Fibroblast of lung (primary cell): ENCODE measurements at regions not wholly inside any gene's neighbourhood (a gene's known extent, or its start where the extent isn't known, plus 50 kb on each side); places are given as distances from the start of the nearest gene placed in this dataset.

Source experiments
- DNase-seq, 2 donors: peaks; one replicate each; pipeline versions ENCODE4 v3.0.0 to v3.0.0-alpha.2; 2010; ENCODE audit warnings: low read depth in 2 of 2
- H2AFZ ChIP-seq: 2 replicates; pipeline ENCODE4 v1.5.1; 2012; ENCODE audit warnings: low read length, control low read depth, inconsistent platforms
- H3K27ac ChIP-seq: 2 replicates; pipeline ENCODE4 v1.5.1; 2011; ENCODE audit warnings: low read length, control low read depth; ENCODE audit not compliant: insufficient read depth
- H3K27me3 ChIP-seq: 2 replicates; pipeline ENCODE4 v1.5.1; 2011; ENCODE audit warnings: mild to moderate bottlenecking, low read length; ENCODE audit not compliant: control insufficient read depth, insufficient read depth
- H3K36me3 ChIP-seq: 2 replicates; pipeline ENCODE4 v1.5.1; 2011; ENCODE audit warnings: low read length; ENCODE audit not compliant: control insufficient read depth, insufficient read depth
- H3K4me1 ChIP-seq: 2 replicates; pipeline ENCODE4 v1.5.1; 2011; ENCODE audit warnings: low read length; ENCODE audit not compliant: control insufficient read depth, insufficient read depth; ENCODE audit errors: extremely low read depth
- H3K4me2 ChIP-seq: 2 replicates; pipeline ENCODE4 v1.5.1; 2011; ENCODE audit warnings: low read length, control low read depth; ENCODE audit not compliant: insufficient read depth; ENCODE audit errors: extremely low read depth
- H3K4me3 ChIP-seq, 4 experiments: fragments of 200-600 bp in 1 of 4; sonication (generic) in 1 of 4; replicated peaks in 1 of 4; 2 replicates each; pipeline ENCODE4 v1.5.1; 2011 to 2016; ENCODE audit warnings: low read length in 4 of 4, low read depth in 3 of 4, mild to moderate bottlenecking in 3 of 4, control low read depth in 2 of 4, inconsistent platforms in 1 of 4, mixed read lengths in 1 of 4; ENCODE audit not compliant: insufficient read depth in 1 of 4; ENCODE audit errors: control extremely low read depth in 1 of 4
- H3K79me2 ChIP-seq: 2 replicates; pipeline ENCODE4 v1.5.1; 2012; ENCODE audit warnings: mild to moderate bottlenecking, low read length, inconsistent platforms; ENCODE audit not compliant: control insufficient read depth, insufficient read depth
- H3K9ac ChIP-seq: 2 replicates; pipeline ENCODE4 v1.5.1; 2011; ENCODE audit warnings: mild to moderate bottlenecking, low read length, control low read depth; ENCODE audit not compliant: insufficient read depth
- H3K9me3 ChIP-seq: 2 replicates; pipeline ENCODE4 v1.5.1; 2012; ENCODE audit warnings: low read depth, low read length; ENCODE audit not compliant: control insufficient read depth, insufficient read depth
- H4K20me1 ChIP-seq: 2 replicates; pipeline ENCODE4 v1.5.1; 2011; ENCODE audit warnings: low read length; ENCODE audit not compliant: control insufficient read depth, insufficient read depth; ENCODE audit errors: extremely low read depth
- EZH2 ChIP-seq: IDR thresholded peaks from 2 replicates; pipeline ENCODE4 v1.5.1; 2012; ENCODE audit warnings: low read length, control low read depth, mild to moderate bottlenecking; ENCODE audit errors: missing control alignments
- TF ChIP-seq, protein P1 (sequence below), 2 donors: IDR thresholded peaks in 1 of 2; conservative IDR thresholded peaks in 1 of 2; 1 replicate in 1 of 2; 2 replicates in 1 of 2; pipeline ENCODE4 v1.5.1; 2011 to 2012; ENCODE audit warnings: low read length in 2 of 2, control low read depth in 1 of 2, inconsistent platforms in 1 of 2, low read depth in 1 of 2, mild to moderate bottlenecking in 1 of 2

DNA sequence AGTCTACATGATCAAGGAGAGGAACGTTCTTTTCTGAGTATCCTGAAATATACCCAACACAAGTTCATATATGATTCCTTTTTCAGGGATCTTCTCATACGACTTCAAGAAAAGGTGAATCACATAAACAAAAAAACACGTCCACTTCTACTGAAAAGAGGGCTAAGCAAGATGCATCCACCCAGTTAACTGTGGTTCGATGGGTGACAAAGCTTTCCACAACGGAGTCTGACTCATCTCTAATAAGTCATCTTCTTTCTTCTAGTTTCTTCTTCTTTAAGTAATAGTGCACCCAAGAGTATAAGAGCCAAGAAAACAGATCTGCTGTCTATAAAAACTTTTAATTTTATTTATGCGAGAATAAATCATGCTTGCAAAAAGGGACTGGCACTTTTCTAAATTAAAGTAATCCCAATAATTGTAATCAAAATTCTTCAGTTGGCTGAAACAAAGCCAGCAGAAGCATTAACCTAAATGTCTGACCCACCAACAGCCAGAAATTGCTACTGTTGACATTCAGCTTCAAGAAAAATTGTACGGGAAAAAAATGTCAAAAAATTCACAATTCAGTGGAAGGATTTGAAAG, 146.9 kb upstream of the ANK3 start:
- no peak for TF ChIP-seq EZH2
- TF ChIP-seq, protein P1, sequence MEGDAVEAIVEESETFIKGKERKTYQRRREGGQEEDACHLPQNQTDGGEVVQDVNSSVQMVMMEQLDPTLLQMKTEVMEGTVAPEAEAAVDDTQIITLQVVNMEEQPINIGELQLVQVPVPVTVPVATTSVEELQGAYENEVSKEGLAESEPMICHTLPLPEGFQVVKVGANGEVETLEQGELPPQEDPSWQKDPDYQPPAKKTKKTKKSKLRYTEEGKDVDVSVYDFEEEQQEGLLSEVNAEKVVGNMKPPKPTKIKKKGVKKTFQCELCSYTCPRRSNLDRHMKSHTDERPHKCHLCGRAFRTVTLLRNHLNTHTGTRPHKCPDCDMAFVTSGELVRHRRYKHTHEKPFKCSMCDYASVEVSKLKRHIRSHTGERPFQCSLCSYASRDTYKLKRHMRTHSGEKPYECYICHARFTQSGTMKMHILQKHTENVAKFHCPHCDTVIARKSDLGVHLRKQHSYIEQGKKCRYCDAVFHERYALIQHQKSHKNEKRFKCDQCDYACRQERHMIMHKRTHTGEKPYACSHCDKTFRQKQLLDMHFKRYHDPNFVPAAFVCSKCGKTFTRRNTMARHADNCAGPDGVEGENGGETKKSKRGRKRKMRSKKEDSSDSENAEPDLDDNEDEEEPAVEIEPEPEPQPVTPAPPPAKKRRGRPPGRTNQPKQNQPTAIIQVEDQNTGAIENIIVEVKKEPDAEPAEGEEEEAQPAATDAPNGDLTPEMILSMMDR (conservative IDR thresholded peaks at IDR 0.05 in 1 of 2, IDR thresholded peaks at IDR 0.05 in 1 of 2; ENCODE audit: low read depth in 1 of 2, low read length in 2 of 2), result no peak
- H3K4me1 ChIP-seq, result no peaks in the 10 kb centered on the region

DNA sequence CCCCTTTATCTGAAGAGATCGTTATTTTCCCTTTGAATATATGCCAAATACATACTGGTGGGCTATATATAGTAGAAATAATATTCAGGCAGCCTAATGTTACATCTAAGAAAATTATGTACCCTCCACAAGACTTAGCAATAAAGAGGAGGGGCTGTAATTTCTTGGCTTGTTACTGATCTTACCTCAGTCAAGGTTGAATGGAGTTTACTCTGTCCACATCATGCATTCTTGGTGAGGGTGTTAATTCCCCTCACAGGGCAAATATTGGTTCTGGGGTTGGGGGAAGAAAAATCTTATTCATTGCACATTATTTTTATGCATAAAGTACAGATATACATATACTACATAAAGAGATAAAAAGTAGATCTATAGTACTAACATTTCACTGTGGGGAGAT, 145.8 kb upstream of the ANK3 start:
- Histone ChIP-seq H3K4me1 (no peaks in the 10 kb centered on the region), H4K20me1 (no peaks in the 10 kb centered on the region), H3K27ac (no peak overlapping the region), H3K36me3 (no peaks in the 10 kb centered on the region), H3K79me2 (no peaks in the 10 kb centered on the region), H3K9ac (no peak overlapping the region), H2AFZ (no peak overlapping the region), H3K4me3 (no peak overlapping the region), H3K4me2 (no peak overlapping the region), H3K27me3 (no peaks in the 10 kb centered on the region), H3K9me3 (no peaks in the 10 kb centered on the region)
- DNase-seq, result no peak
- TF ChIP-seq EZH2, result no peak
- TF ChIP-seq, protein P1 (conservative IDR thresholded peaks at IDR 0.05 in 1 of 2, IDR thresholded peaks at IDR 0.05 in 1 of 2; ENCODE audit: low read depth in 1 of 2, low read length in 2 of 2), result no peak

More for the DNA sequence above, 146.9 kb upstream of the ANK3 start:
- Histone ChIP-seq H3K79me2 (no peaks in the 10 kb centered on the region), H3K4me3 (no peak overlapping the region), H3K36me3 (no peaks in the 10 kb centered on the region), H3K27ac (no peak overlapping the region), H3K9ac (no peak overlapping the region), H3K4me2 (no peak overlapping the region), H4K20me1 (no peaks in the 10 kb centered on the region), H2AFZ (no peak overlapping the region), H3K9me3 (no peaks in the 10 kb centered on the region), H3K27me3 (no peaks in the 10 kb centered on the region)
- peak; percentile 51 to 91 for DNase-seq

DNA sequence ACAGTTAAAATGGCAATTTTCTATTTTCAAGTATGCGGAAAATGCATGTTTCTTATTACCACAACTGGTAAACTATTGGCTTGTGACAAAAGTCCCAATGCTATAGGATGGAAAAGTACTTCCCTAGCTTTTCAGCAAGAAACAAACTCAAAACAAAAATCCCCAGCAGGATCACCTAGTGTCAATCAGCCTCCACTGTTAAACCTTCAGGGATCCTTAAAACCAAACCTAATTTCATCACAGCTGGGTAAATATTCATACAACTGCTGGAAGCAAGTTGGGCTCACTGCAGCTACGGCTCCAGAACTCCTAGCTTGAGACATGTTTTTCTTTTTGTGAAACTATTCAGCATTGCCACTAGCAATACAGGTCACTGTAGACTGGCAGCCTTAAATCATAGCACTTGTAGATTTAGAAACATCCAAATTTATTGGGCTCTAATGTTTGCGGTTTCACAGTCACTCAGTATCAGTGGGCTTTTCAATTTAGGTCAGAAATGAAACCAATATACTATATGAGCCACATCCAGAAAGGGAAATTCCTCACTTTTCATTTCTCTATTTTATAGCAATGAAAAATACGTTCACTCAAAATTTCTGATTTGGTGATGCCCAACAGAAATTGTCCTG, 145.2 kb upstream of the ANK3 start:
- no peaks in the 10 kb centered on the region for H3K4me1 ChIP-seq
- no peaks in the 10 kb centered on the region for H3K27me3 ChIP-seq
- H3K4me3 ChIP-seq, result no peak overlapping the region
- no peak overlapping the region for H3K27ac ChIP-seq
- no peak overlapping the region for H3K9ac ChIP-seq
- no peak for TF ChIP-seq EZH2
- TF ChIP-seq, protein P1 (conservative IDR thresholded peaks at IDR 0.05 in 1 of 2, IDR thresholded peaks at IDR 0.05 in 1 of 2; ENCODE audit: low read depth in 1 of 2, low read length in 2 of 2), result no peak
- no peak overlapping the region for H2AFZ ChIP-seq
- H4K20me1 ChIP-seq, result no peaks in the 10 kb centered on the region
- no peaks in the 10 kb centered on the region for H3K9me3 ChIP-seq
- no peak overlapping the region for H3K4me2 ChIP-seq
- no peak for DNase-seq
- no peaks in the 10 kb centered on the region for H3K36me3 ChIP-seq
- H3K79me2 ChIP-seq, result no peaks in the 10 kb centered on the region
